Activated CD8-positive, alpha-beta memory T cell treated with anti-CD3 and anti-CD28 coated beads, Interleukin-2, amount 50 U/mL, for 4 hours (primary cell): ENCODE measurements at regions not wholly inside any gene's neighbourhood (a gene's known extent, or its start where the extent isn't known, plus 50 kb on each side); places are given as distances from the start of the nearest gene placed in this dataset.
"Not testable (repeated sequence)": the region's sequence is repeated elsewhere in the genome, so short reads cannot be mapped to it uniquely, and the experiment has no call there.

Experiments used
- DNase-seq: peaks from one replicate; pipeline ENCODE4 v3.0.0-alpha.2; 2020

GRCh38 chr7:69309601-69310000 lies 288.7 kb upstream of the AUTS2 start:
- DNase-seq, result no peak

- DNase-seq, result no peak
Measured at GRCh38 chr7:69311489-69311888, 286.8 kb upstream of the AUTS2 start.

GRCh38 chr7:69313852-69314251 lies 284.4 kb upstream of the AUTS2 start:
- not testable (repeated sequence) for DNase-seq

GRCh38 chr7:69318794-69319193 lies 279.5 kb upstream of the AUTS2 start:
- DNase-seq, result no peak

GRCh38 chr7:69328516-69328915 lies 269.8 kb upstream of the AUTS2 start:
- no peak for DNase-seq

GRCh38 chr7:69334701-69335100 lies 263.6 kb upstream of the AUTS2 start:
- DNase-seq, result no peak

GRCh38 chr7:69335331-69335730 lies 262.9 kb upstream of the AUTS2 start:
- DNase-seq, result no peak

- no peak for DNase-seq
Measured at GRCh38 chr7:69336976-69337375, 261.3 kb upstream of the AUTS2 start.

- DNase-seq, result no peak
Measured at GRCh38 chr7:69338144-69338543, 260.1 kb upstream of the AUTS2 start.

GRCh38 chr7:69341288-69341687 lies 257.0 kb upstream of the AUTS2 start:
- DNase-seq, result no peak

- no peak for DNase-seq
Measured at GRCh38 chr7:69342154-69342884, 256.0 kb upstream of the AUTS2 start.

- DNase-seq, result no peak
Measured at GRCh38 chr7:69349291-69349690, 249.0 kb upstream of the AUTS2 start.

- DNase-seq, result no peak
Measured at GRCh38 chr7:69358163-69358821, 240.0 kb upstream of the AUTS2 start.

- no peak for DNase-seq
Measured at GRCh38 chr7:69359003-69359700, 239.1 kb upstream of the AUTS2 start.

- DNase-seq, result no peak
Measured at GRCh38 chr7:69360913-69361312, 237.4 kb upstream of the AUTS2 start.

GRCh38 chr7:69363136-69363535 lies 235.1 kb upstream of the AUTS2 start:
- DNase-seq, result no peak

- no peak for DNase-seq
Measured at GRCh38 chr7:69364813-69365643, 233.2 kb upstream of the AUTS2 start.

GRCh38 chr7:69365651-69366192 lies 232.6 kb upstream of the AUTS2 start:
- DNase-seq, result no peak

- DNase-seq, result no peak
Measured at GRCh38 chr7:69367780-69368179, 230.5 kb upstream of the AUTS2 start.

GRCh38 chr7:69373171-69374043 lies 224.9 kb upstream of the AUTS2 start:
- no peak for DNase-seq

- DNase-seq, result no peak
Measured at GRCh38 chr7:69374044-69374425, 224.2 kb upstream of the AUTS2 start.

GRCh38 chr7:69377191-69377590 lies 221.1 kb upstream of the AUTS2 start:
- no peak for DNase-seq
